ENCODE measurements at regions not wholly inside any gene's neighbourhood (a gene's known extent, or its start where the extent isn't known, plus 50 kb on each side); places are given as distances from the start of the nearest gene placed in this dataset.

- Histone ChIP-seq H3K79me2 (ENCODE audit: insufficient read depth, low read length) (no peaks in the 10 kb centered on the region), H4K20me1 (ENCODE audit: insufficient read depth, low read length, poor library complexity, severe bottlenecking) (no peaks in the 10 kb centered on the region), H3K4me1 (ENCODE audit: insufficient read depth, low read length, poor library complexity, severe bottlenecking) (no peaks in the 10 kb centered on the region), H3K27me3 (ENCODE audit: insufficient read depth, low read length, poor library complexity, severe bottlenecking) (no peaks in the 10 kb centered on the region), H3K9me3 (ENCODE audit: insufficient read depth, low read depth, low read length) (no peaks in the 10 kb centered on the region), H3K36me3 (ENCODE audit: insufficient read depth, low read length) (no peaks in the 10 kb centered on the region), H3F3A (ENCODE audit: low read depth) (no peaks in the 10 kb centered on the region), H3K4me3 (ENCODE audit: low read length, poor library complexity, severe bottlenecking) (no peak overlapping the region), H3K9me2 (replicated peaks; ENCODE audit: low read depth, low read length) (no peaks in the 10 kb centered on the region), H3K9ac (ENCODE audit: low read depth, low read length, poor library complexity, severe bottlenecking) (no peak overlapping the region), H2AFZ (ENCODE audit: low read length) (no peak overlapping the region), H3K4me2 (ENCODE audit: low read depth, low read length, poor library complexity, severe bottlenecking) (no peak overlapping the region)
- no peak for TF ChIP-seq EZH2phosphoT487 (IDR thresholded peaks at IDR 0.05; ENCODE audit: borderline replicate concordance)
- TF ChIP-seq, protein P1, sequence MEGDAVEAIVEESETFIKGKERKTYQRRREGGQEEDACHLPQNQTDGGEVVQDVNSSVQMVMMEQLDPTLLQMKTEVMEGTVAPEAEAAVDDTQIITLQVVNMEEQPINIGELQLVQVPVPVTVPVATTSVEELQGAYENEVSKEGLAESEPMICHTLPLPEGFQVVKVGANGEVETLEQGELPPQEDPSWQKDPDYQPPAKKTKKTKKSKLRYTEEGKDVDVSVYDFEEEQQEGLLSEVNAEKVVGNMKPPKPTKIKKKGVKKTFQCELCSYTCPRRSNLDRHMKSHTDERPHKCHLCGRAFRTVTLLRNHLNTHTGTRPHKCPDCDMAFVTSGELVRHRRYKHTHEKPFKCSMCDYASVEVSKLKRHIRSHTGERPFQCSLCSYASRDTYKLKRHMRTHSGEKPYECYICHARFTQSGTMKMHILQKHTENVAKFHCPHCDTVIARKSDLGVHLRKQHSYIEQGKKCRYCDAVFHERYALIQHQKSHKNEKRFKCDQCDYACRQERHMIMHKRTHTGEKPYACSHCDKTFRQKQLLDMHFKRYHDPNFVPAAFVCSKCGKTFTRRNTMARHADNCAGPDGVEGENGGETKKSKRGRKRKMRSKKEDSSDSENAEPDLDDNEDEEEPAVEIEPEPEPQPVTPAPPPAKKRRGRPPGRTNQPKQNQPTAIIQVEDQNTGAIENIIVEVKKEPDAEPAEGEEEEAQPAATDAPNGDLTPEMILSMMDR (conservative IDR thresholded peaks at IDR 0.05; ENCODE audit: low read length): no peak
These were observed 63.8 kb upstream of the CSF1 start for GRCh38 chr1:109846846-109847245.

GRCh38 chr1:109846162-109846561 is 64.5 kb upstream of the CSF1 start:
- no peaks in the 10 kb centered on the region for H3K4me1 ChIP-seq (ENCODE audit: insufficient read depth, low read length, poor library complexity, severe bottlenecking)
- no peak overlapping the region for H3K4me2 ChIP-seq (ENCODE audit: low read depth, low read length, poor library complexity, severe bottlenecking)
- no peaks in the 10 kb centered on the region for H3K9me2 ChIP-seq (replicated peaks; ENCODE audit: low read depth, low read length)
- H3F3A ChIP-seq (ENCODE audit: low read depth): no peaks in the 10 kb centered on the region
- H3K4me3 ChIP-seq (ENCODE audit: low read length, poor library complexity, severe bottlenecking): no peak overlapping the region
- H2AFZ ChIP-seq (ENCODE audit: low read length): no peak overlapping the region
- H3K36me3 ChIP-seq (ENCODE audit: insufficient read depth, low read length): no peaks in the 10 kb centered on the region
- H3K9ac ChIP-seq (ENCODE audit: low read depth, low read length, poor library complexity, severe bottlenecking): no peak overlapping the region
- no peaks in the 10 kb centered on the region for H3K9me3 ChIP-seq (ENCODE audit: insufficient read depth, low read depth, low read length)
- H3K79me2 ChIP-seq (ENCODE audit: insufficient read depth, low read length): no peaks in the 10 kb centered on the region
- no peaks in the 10 kb centered on the region for H3K27me3 ChIP-seq (ENCODE audit: insufficient read depth, low read length, poor library complexity, severe bottlenecking)
- no peaks in the 10 kb centered on the region for H4K20me1 ChIP-seq (ENCODE audit: insufficient read depth, low read length, poor library complexity, severe bottlenecking)
- TF ChIP-seq, protein P1 (conservative IDR thresholded peaks at IDR 0.05; ENCODE audit: low read length): no peak
- TF ChIP-seq EZH2phosphoT487 (IDR thresholded peaks at IDR 0.05; ENCODE audit: borderline replicate concordance): no peak

GRCh38 chr1:109845658-109846057 is 65.0 kb upstream of the CSF1 start:
- H3K9me2 ChIP-seq (replicated peaks; ENCODE audit: low read depth, low read length): no peaks in the 10 kb centered on the region
- H3F3A ChIP-seq (ENCODE audit: low read depth): no peaks in the 10 kb centered on the region
- H4K20me1 ChIP-seq (ENCODE audit: insufficient read depth, low read length, poor library complexity, severe bottlenecking): no peaks in the 10 kb centered on the region
- no peaks in the 10 kb centered on the region for H3K4me1 ChIP-seq (ENCODE audit: insufficient read depth, low read length, poor library complexity, severe bottlenecking)
- no peaks in the 10 kb centered on the region for H3K27me3 ChIP-seq (ENCODE audit: insufficient read depth, low read length, poor library complexity, severe bottlenecking)
- no peak overlapping the region for H3K4me3 ChIP-seq (ENCODE audit: low read length, poor library complexity, severe bottlenecking)
- no peaks in the 10 kb centered on the region for H3K79me2 ChIP-seq (ENCODE audit: insufficient read depth, low read length)
- peaks cover 2% of the 10 kb centered on the region; the same call in 1 of the 2 replicates for H3K9me3 ChIP-seq (ENCODE audit: insufficient read depth, low read depth, low read length)
- H3K9ac ChIP-seq (ENCODE audit: low read depth, low read length, poor library complexity, severe bottlenecking): no peak overlapping the region
- no peak overlapping the region for H2AFZ ChIP-seq (ENCODE audit: low read length)
- no peaks in the 10 kb centered on the region for H3K36me3 ChIP-seq (ENCODE audit: insufficient read depth, low read length)
- TF ChIP-seq, protein P1 (conservative IDR thresholded peaks at IDR 0.05; ENCODE audit: low read length): no peak
- no peak for TF ChIP-seq EZH2phosphoT487 (IDR thresholded peaks at IDR 0.05; ENCODE audit: borderline replicate concordance)
- no peak overlapping the region for H3K4me2 ChIP-seq (ENCODE audit: low read depth, low read length, poor library complexity, severe bottlenecking)
